Retinal pigment epithelial cell (primary cell): ENCODE measurements at regions not wholly inside any gene's neighbourhood (a gene's known extent, or its start where the extent isn't known, plus 50 kb on each side); places are given as distances from the start of the nearest gene placed in this dataset.

Experiments
- DNase-seq: peaks from one replicate; pipeline ENCODE4 v3.0.0-alpha.2; 2010; ENCODE audit warnings: low read depth
- H3K4me3 ChIP-seq: 2 replicates; pipeline ENCODE4 v1.5.1; 2011; ENCODE audit warnings: mild to moderate bottlenecking, low read length, control low read depth, moderate library complexity
- CTCF ChIP-seq: conservative IDR thresholded peaks from 2 replicates; pipeline ENCODE4 v1.5.1; 2011; ENCODE audit warnings: low read depth, low read length, control low read depth, inconsistent platforms

GRCh38 chr14:25132094-25132493 is 82.1 kb upstream of the STXBP6 start:
- DNase-seq = no peak
- H3K4me3 ChIP-seq = no peak overlapping the region
- TF ChIP-seq CTCF = no peak

DNA sequence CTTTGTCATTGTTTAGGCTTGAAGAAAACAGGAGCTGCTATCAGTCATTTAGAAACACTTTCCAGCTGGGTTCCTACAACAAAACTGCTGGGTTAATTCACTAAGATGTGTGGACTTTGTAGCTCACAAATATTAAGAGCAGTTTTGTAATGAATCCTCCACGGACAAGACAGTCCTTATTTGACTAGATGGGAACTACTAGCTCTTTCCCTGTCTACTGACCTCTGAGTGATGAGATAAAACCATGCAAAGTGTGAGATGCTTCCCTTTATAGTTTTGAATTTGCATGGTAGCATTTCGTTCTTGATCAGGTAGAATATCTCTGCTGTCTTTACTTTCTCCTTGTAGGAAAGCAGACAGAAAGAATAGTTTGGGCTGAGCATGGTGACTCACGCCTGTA is 72.9 kb upstream of the STXBP6 start:
- TF ChIP-seq CTCF = no peak
- no peak overlapping the region for H3K4me3 ChIP-seq
- no peak for DNase-seq

DNA sequence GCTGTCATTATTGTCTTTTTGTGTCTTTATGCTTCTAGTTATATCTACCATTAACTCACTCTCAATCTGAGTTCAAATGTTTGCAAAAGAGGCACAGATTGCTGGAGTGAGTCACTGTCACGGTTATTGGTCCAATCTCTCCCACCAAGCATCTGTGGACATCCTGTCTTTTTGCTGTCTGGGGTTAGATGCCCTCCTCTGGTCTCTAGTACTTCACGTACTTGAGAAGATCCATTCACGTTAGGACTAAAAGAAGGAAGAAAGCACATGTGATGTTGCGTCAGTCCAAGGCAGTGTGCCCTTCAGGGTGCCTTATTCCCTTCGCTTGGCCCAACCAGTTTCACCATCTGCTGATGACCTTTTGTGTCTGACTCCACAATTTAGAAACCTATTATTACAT is 72.3 kb upstream of the STXBP6 start:
- no peak for TF ChIP-seq CTCF
- no peak overlapping the region for H3K4me3 ChIP-seq
- DNase-seq = no peak

- no peak overlapping the region for H3K4me3 ChIP-seq
- no peak for TF ChIP-seq CTCF
- DNase-seq = no peak
Observed at GRCh38 chr14:25121337-25122129, 71.6 kb upstream of the STXBP6 start.

DNA sequence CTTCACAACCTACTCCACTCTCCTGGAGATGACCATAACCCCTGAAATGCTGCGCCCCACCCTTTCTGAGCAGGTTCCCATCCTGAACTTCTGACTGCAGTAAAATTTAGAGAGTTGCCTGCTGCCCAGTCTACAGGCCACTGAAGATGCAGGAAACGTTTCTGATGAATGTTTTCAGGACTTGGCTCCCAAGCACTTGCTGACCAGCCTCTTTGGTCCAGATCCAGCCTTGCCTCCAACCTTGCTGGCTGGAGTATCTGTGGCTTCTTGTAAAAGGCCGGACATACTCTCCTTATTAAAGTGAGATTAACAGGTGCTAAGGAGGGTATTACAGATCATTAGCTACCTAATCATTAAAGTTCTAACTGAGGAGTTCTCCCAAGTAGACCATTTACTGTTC is 70.3 kb upstream of the STXBP6 start:
- H3K4me3 ChIP-seq = no peak overlapping the region
- no peak for TF ChIP-seq CTCF
- no peak for DNase-seq

- H3K4me3 ChIP-seq = no peak overlapping the region
- DNase-seq = no peak
- TF ChIP-seq CTCF = no peak
Observed at GRCh38 chr14:25118671-25119070, 68.7 kb upstream of the STXBP6 start.

- no peak for TF ChIP-seq CTCF
- H3K4me3 ChIP-seq = no peak overlapping the region
- DNase-seq = no peak
Observed at GRCh38 chr14:25117342-25117741, 67.4 kb upstream of the STXBP6 start.
